HG03442 (cell line): ENCODE measurements at regions not wholly inside any gene's neighbourhood (a gene's known extent, or its start where the extent isn't known, plus 50 kb on each side); places are given as distances from the start of the nearest gene placed in this dataset.

Experiments used
- ATAC-seq: cut with Tn5 transposase; IDR thresholded peaks from one replicate; pipeline ENCODE4 v1.9.1; 2021; ENCODE audit warnings: mild to moderate bottlenecking, moderate library complexity; ENCODE audit not compliant: unreplicated experiment

DNA sequence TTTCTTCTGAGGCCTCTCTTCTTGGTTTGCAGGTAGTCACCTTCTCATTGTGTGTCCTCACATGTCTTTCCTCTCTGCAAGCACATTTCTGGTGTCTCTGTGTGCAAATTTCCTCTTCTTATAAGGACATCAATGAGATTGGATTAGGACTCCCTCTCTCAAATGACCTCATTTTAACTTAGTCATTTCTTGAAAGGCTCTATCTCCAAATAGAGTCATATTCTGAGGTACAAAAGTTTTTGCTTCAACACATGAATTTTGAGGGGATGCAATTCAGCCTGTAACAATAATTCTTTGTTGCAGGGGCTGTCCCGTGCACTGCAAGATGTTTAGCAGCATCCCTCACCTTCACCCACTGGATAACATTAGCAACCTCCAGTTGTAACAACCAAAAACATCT is 115.0 kb upstream of the DCBLD2 start:
- no peak for ATAC-seq

DNA sequence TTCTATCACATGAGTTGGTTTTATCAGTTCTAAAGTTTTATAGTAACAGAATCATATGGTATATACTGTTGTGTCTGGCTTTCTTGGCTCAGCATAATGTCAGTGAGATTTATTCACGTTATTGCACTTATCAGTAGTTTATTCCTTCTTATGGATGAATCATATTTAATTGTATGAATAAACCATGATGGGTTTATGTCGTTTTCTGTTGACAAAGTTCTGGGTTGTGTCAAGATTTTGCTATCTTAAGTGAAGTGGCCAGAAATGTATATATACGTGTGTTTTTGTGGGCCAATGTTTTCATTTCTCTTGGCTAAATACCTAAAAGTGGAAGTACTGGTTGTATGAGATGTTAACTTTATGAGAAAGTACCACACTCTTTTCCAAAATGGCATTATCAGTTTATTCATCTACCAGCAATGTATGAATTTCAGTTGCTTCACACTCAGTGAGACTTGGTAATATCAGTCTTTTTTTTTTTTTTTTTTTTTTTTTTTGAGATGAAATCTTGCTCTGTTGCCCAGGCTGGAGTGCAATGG is 112.4 kb upstream of the DCBLD2 start:
- ATAC-seq, result no peak

DNA sequence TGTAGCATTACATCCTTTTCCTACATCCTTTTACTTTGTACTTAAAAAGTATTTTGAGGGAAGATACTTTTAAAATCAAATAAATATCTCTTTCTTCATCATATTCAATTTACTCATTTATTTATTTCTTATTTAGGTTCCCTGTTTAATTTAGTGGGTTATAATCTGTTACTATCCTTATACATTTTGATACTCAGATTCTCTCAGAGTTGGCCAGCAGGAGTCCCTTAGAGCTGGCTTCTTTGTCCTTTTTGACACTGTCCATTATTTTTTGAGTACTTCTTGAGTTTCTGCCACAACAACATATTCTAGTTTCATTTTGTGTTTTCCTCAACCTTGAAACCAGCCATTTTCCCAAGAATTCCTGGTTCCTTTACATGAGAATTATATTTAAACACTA is 111.6 kb upstream of the DCBLD2 start:
- ATAC-seq, result no peak

DNA sequence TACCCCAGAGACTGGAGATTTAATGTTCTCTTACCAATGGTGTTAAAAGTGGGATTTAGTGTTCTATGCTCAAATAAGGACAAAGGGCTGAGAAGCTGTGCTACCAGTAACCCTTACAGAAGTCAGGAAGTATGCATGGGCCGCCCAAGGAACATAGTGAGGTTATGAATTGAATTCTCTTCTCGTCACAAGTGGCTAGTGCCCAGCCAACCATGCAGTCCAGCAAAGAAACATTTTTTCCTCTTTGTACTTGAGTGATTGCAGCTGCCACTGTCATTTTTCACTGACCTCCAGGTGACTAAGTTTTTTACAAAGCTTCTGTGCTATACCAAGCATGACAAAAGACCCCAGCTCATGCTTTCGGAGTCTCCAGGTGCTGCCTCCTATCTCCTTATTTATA is 110.6 kb upstream of the DCBLD2 start:
- ATAC-seq, result peak; percentile 93

DNA sequence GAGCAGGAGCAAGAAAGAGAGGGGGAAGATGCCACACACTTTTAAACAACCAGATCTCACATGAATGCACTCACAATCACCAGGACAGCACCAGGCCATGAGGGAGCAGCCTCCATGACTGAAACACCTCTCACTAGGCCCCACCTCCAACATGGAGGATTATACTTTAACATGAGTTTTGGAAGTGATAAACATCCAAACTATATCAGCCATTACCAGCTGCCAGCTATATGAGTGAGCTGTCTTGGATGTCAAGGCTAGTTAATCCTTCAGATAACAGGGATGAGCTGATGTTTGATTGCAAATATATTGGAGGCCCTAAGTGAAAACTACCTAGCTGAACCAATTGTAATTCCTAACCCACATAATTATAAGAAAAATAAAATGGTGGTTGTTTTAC is 108.4 kb upstream of the DCBLD2 start:
- no peak for ATAC-seq

DNA sequence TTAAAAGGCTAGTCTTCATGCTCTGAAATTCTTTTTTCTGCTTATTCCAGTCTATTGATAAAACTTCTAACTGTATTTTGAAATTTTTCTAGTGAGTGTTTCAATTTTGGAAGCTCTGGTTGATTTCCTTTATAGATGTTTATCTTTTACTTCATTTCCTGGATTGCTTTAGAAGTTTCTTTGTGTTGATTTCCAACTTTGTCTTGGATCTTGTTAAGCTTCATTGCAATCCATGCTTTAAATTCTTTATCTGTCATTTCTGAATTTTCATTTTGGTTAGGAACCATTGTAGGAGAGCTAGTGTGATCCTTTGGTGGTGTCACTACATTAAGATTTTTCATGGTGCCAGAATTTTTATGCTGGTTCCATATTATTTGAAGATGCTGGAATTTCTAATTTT is 105.2 kb upstream of the DCBLD2 start:
- ATAC-seq, result no peak

DNA sequence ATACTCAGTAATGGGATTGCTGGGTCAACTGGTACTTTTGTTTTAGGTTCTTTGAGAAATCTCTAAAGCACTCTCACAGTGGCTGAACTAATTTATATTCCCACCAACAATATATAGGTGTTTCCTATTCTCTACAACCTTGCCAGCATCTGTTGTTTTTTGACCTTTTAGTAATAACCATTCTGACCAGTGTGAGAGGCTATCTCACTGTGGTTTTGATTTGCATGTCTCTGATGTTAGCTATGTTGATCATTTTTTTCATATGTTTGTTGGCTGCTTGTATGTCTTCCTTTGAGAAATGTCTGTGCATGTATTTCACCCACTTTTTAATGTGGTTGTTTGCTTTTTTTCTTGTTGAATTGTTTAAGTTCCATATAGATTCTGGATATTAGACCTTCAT is 98.2 kb upstream of the DCBLD2 start:
- no peak for ATAC-seq

DNA sequence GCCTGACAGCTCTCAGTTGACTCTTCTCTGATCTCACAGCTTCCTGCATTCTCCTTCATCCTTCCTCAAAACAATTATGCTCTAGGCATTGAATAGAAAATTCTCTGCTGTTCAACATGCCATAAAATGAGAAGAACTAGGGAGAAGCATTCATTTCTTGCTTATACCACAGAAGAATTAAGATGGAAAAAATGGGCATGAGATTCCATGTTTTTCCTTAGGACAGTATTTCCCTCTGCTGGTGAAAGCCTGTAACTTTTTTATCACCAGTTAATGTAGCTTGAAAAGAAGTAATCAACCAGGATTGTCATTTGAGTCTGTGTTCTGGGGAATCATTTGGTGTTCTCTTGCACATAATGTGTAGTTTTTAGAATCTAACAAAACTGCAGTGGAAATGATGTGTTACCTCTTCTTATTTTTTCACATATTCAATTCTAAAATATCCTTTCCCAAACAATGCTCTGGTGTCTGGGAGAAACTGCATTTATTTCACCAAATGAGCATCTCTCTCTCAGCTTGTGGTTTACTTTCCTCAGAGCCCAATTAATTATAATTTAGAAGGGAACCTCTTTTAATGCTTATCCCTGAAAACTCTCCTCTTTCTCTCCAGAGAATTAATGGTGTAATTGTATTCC is 92.8 kb upstream of the DCBLD2 start:
- no peak for ATAC-seq

DNA sequence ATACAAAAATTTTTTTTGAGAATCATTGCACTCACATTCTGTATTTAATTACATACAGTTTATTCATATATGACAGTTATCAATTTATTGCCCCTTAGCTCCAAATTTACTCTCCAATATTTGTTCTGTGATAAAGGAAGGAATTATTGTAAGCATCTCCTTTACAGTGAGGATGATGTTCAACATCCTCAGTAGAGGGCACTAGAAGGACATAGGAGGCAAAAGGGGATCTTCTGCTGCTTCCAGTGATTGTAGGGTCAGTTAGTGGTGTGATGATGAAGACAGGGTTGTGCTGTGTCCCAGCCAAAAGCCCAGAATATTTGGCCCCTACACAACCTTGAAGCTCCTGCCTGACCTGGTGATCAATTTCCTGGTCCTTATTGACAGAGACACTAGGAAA is 89.9 kb upstream of the DCBLD2 start:
- ATAC-seq, result no peak

DNA sequence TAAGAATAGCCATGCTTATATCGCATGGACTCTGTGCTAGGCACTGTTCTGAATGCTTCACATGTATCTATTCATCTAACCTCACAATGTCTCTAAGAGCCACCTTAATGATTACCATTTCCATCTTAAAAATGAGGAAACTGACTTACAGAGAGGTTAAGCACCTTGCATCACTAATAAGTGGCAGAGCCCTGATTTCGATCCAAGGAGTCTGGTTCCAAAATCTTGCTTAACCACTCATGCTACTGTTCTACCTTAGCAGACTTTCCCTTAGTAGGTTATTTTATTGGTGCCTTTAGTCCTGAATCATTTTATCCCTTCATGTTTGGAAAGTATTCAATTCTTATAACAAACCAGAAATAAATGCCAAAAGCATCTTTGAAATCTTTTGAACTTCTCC is 89.2 kb upstream of the DCBLD2 start:
- ATAC-seq, result no peak

DNA sequence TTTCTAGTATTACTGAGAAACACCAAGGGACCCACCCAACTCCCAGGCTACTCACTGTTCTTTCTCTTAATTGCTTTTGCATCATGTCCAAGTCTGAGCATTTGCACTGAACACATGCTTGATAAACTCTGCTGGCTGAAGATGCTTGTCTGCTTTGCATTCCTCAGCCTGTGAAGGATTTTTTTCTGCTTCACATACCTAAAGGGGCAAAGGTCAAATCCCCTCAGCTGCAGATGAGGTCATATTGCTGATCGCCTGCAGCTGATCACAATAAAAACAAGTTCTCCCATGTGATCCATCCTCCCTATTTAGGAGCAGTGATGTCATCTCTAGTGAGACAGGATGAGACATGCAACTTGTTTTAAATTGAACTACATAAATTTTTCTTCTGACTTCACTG is 84.6 kb upstream of the DCBLD2 start:
- no peak for ATAC-seq

DNA sequence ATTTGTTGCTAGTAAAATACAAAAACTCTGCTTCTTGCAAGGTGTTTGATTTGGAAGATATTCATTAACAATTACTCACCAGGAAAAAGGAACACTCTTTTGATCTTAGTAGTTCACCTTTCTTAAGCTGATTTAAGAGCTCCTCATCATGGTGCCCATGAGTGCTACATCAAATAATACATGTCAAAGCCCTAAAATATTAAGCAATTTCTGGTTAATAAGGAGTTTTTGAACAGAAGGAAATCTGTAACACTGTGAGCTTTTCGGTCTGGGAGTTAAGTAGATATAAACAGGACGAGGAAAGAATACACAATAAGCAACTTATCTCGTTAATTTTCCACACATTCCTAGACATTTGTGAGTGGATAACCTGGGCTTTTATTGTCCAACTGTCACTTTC is 83.9 kb upstream of the DCBLD2 start:
- ATAC-seq, result no peak

DNA sequence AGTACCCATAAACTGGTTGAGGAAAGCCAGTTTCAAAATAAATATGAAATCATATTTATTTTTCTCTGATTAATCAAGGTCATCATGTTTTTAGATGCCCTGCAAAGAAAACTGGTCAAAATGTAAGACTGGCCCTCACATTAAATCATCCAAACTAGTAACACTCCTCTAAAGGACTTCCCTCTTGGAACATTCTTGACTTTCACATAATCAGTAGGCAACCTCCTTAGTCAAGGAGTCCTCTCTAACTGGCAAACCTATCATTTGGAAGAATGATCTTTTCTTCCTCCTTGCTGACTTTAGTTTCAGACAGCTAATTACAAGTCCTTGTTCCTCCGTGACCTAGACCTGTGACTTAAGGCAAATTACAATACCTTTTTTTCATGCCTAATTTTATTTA is 82.5 kb upstream of the DCBLD2 start:
- ATAC-seq, result no peak

DNA sequence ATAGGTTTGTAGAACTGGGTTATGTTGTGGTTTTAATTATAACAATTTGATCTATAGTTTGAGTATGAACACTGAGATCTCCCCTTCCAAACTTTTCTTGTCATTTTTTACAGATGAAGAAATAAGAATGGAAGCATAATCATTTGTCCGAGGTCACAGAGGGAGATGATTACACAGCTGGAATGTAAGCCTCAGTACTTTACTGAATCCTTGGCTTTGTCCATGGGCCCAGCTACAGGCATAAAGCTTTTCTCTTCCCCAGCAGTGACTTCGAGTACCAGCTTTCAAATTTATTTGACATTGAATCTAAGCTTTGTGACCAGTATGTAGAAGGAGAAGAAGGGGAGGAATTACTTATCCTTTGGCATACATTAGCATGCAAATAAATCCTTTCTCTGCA is 80.9 kb upstream of the DCBLD2 start:
- no peak for ATAC-seq

DNA sequence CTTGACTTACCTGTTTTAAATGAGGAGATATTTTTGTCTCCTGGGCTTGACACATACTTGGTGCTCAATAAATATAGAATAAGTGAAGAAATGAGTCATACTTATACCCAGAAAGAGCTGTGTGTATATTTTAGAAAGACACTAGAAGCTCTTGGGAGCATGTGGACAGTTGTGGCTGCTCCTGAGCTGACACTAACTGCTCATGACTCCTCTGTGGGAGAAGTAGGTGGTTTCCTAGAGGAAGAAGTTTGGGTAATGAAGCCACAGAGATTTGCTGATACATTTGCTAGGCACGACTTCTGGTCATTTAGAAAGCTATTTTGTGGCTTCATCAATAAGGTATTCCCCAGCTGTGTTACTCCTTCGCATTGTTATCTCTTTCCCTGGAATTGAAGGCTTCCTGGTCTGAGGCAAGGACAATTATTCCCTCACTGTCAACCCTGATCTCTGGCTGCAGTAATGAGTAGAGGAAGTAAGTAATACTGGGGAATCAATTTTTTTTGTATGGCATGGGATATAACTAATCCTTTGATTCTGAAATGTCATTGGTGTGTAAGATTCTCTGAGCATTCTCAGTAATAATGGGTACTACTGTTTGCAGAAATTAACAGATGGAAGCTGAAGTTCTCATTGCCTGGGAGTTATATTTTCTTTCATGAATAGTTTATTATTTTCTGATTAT is 79.6 kb upstream of the DCBLD2 start:
- ATAC-seq, result peak; percentile 95

DNA sequence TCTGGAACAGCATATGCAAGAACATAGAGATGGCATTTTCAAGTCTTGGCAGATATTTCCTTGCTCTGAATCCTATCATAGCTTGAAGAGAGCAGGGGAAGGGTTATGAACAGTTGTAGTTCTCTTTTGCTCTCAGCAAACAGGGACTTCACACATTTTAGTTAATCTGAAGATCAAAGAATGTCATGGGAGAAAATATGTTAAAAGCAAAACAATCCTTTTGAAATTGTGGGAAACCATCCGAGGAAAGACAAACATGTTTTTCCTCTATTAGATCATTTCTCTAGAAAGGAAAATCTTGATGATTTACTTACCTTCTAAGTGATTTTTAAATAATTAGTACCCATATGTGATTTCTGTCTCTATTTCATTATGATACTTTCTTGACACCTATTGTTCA is 77.8 kb upstream of the DCBLD2 start:
- ATAC-seq, result no peak

DNA sequence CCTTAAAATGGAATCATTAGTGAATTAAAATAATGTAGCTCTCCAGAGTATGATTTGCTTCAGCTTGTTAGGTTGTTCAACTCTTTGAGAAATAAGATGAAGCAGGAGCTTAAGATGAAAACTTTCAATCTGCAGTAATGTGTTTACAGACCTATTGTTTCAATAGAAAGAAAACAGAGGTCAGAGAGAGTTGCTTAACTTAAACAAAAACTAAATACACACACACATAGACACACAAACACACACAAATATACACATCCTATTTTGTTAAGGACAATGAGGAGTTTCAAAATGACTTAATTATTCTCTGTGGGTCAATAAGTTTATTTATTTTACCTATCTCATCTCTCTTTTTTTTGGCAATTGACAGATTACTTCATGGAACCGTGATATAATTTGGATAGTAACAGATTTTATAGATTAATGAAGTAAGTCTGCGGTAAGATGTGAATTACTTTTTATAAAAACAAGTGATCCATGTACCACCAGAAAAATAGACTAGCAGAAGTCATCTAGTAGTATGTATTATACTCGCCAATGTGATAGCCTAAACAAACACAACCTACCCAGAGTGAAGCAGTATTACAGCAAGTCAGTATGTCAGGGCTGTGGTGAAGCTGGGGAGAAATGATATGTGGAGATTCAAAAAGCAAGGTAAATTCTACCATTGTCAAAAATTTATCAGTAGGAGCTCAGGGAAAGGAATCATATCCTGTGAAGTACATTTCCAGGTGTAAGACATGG is 76.7 kb upstream of the DCBLD2 start:
- ATAC-seq, result no peak

DNA sequence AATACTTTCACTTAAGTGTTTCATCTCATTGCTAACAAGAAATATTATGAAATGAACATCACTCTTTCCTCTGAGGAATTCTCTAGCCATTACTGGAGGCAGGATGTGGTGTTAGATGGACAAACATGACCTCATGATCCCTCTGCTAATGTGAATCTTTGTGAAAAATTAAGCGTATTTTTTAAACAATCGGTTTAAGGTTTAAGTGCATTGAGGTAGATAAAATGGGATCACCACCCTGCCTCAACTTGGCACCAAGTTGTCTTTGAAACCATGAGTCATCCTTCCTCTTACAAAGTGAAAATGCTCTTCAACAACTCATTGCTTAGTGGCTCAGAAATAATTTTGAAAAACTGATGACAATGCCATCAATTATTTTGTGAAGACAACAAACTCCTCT is 76.0 kb upstream of the DCBLD2 start:
- ATAC-seq, result no peak

DNA sequence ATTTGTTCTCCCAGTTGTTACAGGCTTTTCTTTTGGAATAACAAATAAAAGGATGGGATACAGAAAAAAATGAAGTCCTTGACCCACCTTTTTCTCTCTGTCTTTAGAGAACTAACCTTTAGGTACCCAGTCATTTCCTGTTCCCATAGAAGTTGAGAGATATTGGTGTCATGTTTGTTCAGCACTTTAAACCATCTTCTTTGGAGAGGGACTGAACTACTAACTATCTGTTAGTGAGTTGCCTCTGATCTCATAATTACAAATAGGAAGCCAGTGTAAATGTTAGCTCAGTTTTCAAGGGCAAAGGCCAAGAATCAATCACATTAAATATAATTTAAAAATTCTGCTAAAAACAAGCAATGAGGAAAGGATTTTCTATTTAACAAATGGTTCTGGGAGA is 72.9 kb upstream of the DCBLD2 start:
- no peak for ATAC-seq

DNA sequence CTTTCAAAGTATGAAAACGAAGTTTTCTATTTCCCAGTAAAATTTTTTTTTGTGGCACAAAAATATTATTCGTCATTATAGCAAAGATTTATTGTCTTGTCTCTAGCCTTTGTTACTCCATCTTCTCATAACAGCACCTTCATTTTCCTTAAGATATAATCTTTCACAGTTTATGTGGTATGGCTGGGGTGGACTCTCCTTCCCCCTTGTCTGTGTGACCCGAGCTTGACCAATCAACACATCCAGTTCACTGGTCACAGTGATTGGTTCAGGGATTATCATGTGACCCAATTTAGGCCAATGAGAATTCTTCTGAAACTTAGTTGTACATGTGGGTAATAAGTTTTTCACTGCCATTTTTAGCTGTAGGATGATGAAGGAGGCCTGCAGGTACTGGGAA is 71.2 kb upstream of the DCBLD2 start:
- ATAC-seq, result no peak

DNA sequence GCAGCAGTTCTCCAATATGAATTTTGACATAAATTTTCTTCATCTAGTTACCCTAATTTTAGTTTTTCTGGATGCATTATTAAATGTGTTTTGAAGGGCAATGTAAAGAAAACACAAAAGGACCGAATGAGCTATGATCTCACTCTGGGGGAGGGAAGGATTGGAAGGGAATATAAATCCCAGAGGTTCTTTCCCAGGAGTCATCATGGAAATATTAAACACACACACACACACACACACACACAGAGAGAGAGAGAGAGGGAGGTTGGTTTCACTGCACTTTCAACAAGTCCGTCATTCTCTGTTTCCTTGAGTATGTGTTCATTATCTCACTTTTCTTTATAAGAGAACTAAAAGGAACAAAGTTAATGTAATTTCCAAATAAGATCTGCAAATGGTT is 70.7 kb upstream of the DCBLD2 start:
- ATAC-seq, result no peak

DNA sequence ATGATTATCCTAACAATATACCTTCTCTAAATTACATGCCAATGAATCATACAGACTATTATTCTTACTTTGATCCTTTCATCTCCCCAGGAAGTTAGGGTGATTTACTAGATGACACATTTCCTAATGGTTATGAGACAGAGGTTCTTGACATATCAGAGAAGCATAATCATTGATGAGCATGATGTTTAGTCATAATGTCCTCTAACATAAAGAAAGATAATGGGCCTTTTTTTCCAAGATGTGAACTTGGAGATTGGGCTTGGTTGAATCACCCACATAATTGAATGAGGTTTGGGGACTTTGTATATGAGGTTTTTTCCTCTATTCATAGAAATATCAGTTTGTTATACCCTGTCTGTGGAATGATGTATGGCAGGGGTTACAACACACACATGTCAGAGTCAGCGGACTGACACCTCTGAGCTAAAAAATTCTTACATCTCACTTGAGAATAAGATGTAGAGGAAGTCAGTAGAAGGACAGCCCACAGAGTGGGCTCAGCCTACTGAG is 69.7 kb upstream of the DCBLD2 start:
- no peak for ATAC-seq
